Parathyroid adenoma (tissue), 2 donors: ENCODE measurements at regions not wholly inside any gene's neighbourhood (a gene's known extent, or its start where the extent isn't known, plus 50 kb on each side); places are given as distances from the start of the nearest gene placed in this dataset.

Experiments used
- H2AFZ ChIP-seq: fragments of 300-600 bp; sonication (generic); one replicate; pipeline ENCODE4 v1.7.0; 2017; ENCODE audit warnings: antibody characterized with exemption, mild to moderate bottlenecking
- H3K27ac ChIP-seq: fragments of 300-600 bp; sonication (generic); one replicate; pipeline ENCODE4 v1.7.0; 2017
- H3K27me3 ChIP-seq: fragments of 300-600 bp; sonication (generic); one replicate; pipeline ENCODE4 v1.7.0; 2017; ENCODE audit warnings: low read length; ENCODE audit not compliant: control insufficient read depth, insufficient read depth
- H3K36me3 ChIP-seq: fragments of 300-600 bp; sonication (generic); one replicate; pipeline ENCODE4 v1.7.0; 2017; ENCODE audit warnings: low read length; ENCODE audit not compliant: control insufficient read depth, insufficient read depth
- H3K4me1 ChIP-seq: fragments of 300-600 bp; sonication (generic); one replicate; pipeline ENCODE4 v1.7.0; 2017; ENCODE audit warnings: control low read depth
- H3K4me2 ChIP-seq: fragments of 300-600 bp; sonication (generic); one replicate; pipeline ENCODE4 v1.7.0; 2017; ENCODE audit warnings: low read length
- H3K4me3 ChIP-seq: fragments of 300-600 bp; sonication (generic); one replicate; pipeline ENCODE4 v1.7.0; 2017; ENCODE audit warnings: low read depth, low read length
- H3K79me2 ChIP-seq: fragments of 300-600 bp; sonication (generic); one replicate; pipeline ENCODE4 v1.7.0; 2017; ENCODE audit warnings: control low read depth
- H3K9ac ChIP-seq: fragments of 300-600 bp; sonication (generic); one replicate; pipeline ENCODE4 v1.7.0; 2017; ENCODE audit warnings: mild to moderate bottlenecking
- H3K9me3 ChIP-seq: fragments of 300-600 bp; sonication (generic); one replicate; pipeline ENCODE4 v1.7.0; 2017; ENCODE audit warnings: low read length; ENCODE audit not compliant: control insufficient read depth
- CTCF ChIP-seq: fragments of 300-600 bp; sonication (generic); IDR thresholded peaks from one replicate; pipeline ENCODE4 v1.7.0; 2017; ENCODE audit warnings: antibody characterized with exemption, mild to moderate bottlenecking
- donor health status: primary hyperparathyroidism.

GRCh38 chr20:57769756-57770155 is 59.9 kb upstream of the PMEPA1 start:
- Histone ChIP-seq H3K4me2 (no peak overlapping the region), H3K9ac (no peak overlapping the region), H3K79me2 (no peaks in the 10 kb centered on the region), H3K9me3 (no peaks in the 10 kb centered on the region), H2AFZ (no peak overlapping the region), H3K4me3 (no peak overlapping the region), H3K36me3 (no peaks in the 10 kb centered on the region), H3K27me3 (no peaks in the 10 kb centered on the region), H3K4me1 (no peaks in the 10 kb centered on the region), H3K27ac (no peak overlapping the region)
- TF ChIP-seq CTCF = no peak

- Histone ChIP-seq H3K27ac (no peak overlapping the region), H3K36me3 (no peaks in the 10 kb centered on the region), H3K79me2 (no peaks in the 10 kb centered on the region), H3K4me3 (no peak overlapping the region), H3K9me3 (no peaks in the 10 kb centered on the region), H3K27me3 (no peaks in the 10 kb centered on the region), H3K9ac (no peak overlapping the region), H2AFZ (no peak overlapping the region), H3K4me2 (no peak overlapping the region), H3K4me1 (no peaks in the 10 kb centered on the region)
- TF ChIP-seq CTCF = no peak
These were observed 58.7 kb upstream of the PMEPA1 start for GRCh38 chr20:57768519-57768918.

GRCh38 chr20:57767441-57767840 is 57.6 kb upstream of the PMEPA1 start:
- no peak overlapping the region for H3K9ac ChIP-seq
- TF ChIP-seq CTCF = no peak

GRCh38 chr20:57763235-57763595 is 53.4 kb upstream of the PMEPA1 start:
- H3K79me2 ChIP-seq = no peaks in the 10 kb centered on the region
- no peaks in the 10 kb centered on the region for H3K4me1 ChIP-seq
- TF ChIP-seq CTCF = no peak
- H3K9ac ChIP-seq = no peak overlapping the region
- H3K9me3 ChIP-seq = no peaks in the 10 kb centered on the region
- H3K27me3 ChIP-seq = no peaks in the 10 kb centered on the region
- no peak overlapping the region for H3K4me3 ChIP-seq
- H2AFZ ChIP-seq = no peak overlapping the region
- no peak overlapping the region for H3K27ac ChIP-seq
- H3K4me2 ChIP-seq = no peak overlapping the region
- no peaks in the 10 kb centered on the region for H3K36me3 ChIP-seq

More at GRCh38 chr20:57767441-57767840, 57.6 kb upstream of the PMEPA1 start:
- Histone ChIP-seq H3K4me1 (no peaks in the 10 kb centered on the region), H3K9me3 (no peaks in the 10 kb centered on the region), H3K27me3 (no peaks in the 10 kb centered on the region), H3K79me2 (no peaks in the 10 kb centered on the region), H3K27ac (no peak overlapping the region), H3K36me3 (no peaks in the 10 kb centered on the region), H2AFZ (no peak overlapping the region), H3K4me3 (no peak overlapping the region), H3K4me2 (no peak overlapping the region)

GRCh38 chr20:57762531-57763234 is 52.9 kb upstream of the PMEPA1 start:
- Histone ChIP-seq H3K4me1 (no peaks in the 10 kb centered on the region), H3K27me3 (no peaks in the 10 kb centered on the region), H3K27ac (no peak overlapping the region), H3K4me2 (no peak overlapping the region), H3K4me3 (no peak overlapping the region), H3K9ac (no peak overlapping the region), H3K79me2 (no peaks in the 10 kb centered on the region), H2AFZ (no peak overlapping the region), H3K36me3 (no peaks in the 10 kb centered on the region), H3K9me3 (no peaks in the 10 kb centered on the region)
- no peak for TF ChIP-seq CTCF
